ENCODE measurements at regions not wholly inside any gene's neighbourhood (a gene's known extent, or its start where the extent isn't known, plus 50 kb on each side); places are given as distances from the start of the nearest gene placed in this dataset.

- TF ChIP-seq CTCF (IDR thresholded peaks at IDR 0.05; ENCODE audit: low read depth, low read length) (no peak), EZH2phosphoT487 (IDR thresholded peaks at IDR 0.05; ENCODE audit: low read depth) (no peak)
Observed at GRCh38 chr5:63811961-63812360, 150.3 kb downstream of the HTR1A start.
